NT2/D1 (cell line): ENCODE measurements at regions not wholly inside any gene's neighbourhood (a gene's known extent, or its start where the extent isn't known, plus 50 kb on each side); places are given as distances from the start of the nearest gene placed in this dataset.

Source experiments
- SUZ12 ChIP-seq: IDR thresholded peaks from 2 replicates; pipeline ENCODE4 v1.6.1; 2011; ENCODE audit not compliant: insufficient read length, insufficient read depth; ENCODE audit errors: extremely low read depth
- YY1 ChIP-seq: IDR thresholded peaks from 2 replicates; pipeline ENCODE4 v1.6.1; 2011; ENCODE audit not compliant: insufficient read length, insufficient read depth
- ZNF274 ChIP-seq: IDR thresholded peaks from 2 replicates; pipeline ENCODE4 v1.6.1; 2011; ENCODE audit warnings: mild to moderate bottlenecking, low read depth, low read length

- TF ChIP-seq YY1 (no peak), ZNF274 (no peak), SUZ12 (no peak)
Measured at GRCh38 chr6:14501914-14502313, 384.3 kb downstream of the CD83 start.
